HG03521 (cell line): ENCODE measurements at regions not wholly inside any gene's neighbourhood (a gene's known extent, or its start where the extent isn't known, plus 50 kb on each side); places are given as distances from the start of the nearest gene placed in this dataset.

Source experiments
- ATAC-seq: cut with Tn5 transposase; IDR thresholded peaks from one replicate; pipeline ENCODE4 v1.9.1; 2021; ENCODE audit warnings: mild to moderate bottlenecking, moderate library complexity; ENCODE audit not compliant: unreplicated experiment

DNA sequence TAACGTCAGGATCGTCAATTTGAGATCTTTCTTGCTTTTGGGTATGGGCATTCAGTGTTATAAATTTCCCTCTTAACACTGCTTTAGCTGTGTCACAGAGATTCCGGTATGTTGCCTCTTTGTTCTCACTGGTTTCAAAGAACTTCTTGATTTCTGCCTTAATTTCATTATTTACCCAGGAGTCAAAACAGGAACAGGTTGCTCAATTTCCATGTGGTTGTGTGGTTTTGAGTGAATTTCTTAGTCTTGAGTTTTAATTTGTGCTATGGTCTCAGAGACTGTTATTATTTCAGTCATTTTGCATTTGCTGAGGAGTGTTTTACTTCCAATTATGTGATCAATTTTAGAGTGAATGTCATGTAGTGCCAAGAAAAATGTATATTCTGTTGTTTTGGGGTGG, 153.1 kb downstream of the PCDH17 start:
- ATAC-seq, result no peak

DNA sequence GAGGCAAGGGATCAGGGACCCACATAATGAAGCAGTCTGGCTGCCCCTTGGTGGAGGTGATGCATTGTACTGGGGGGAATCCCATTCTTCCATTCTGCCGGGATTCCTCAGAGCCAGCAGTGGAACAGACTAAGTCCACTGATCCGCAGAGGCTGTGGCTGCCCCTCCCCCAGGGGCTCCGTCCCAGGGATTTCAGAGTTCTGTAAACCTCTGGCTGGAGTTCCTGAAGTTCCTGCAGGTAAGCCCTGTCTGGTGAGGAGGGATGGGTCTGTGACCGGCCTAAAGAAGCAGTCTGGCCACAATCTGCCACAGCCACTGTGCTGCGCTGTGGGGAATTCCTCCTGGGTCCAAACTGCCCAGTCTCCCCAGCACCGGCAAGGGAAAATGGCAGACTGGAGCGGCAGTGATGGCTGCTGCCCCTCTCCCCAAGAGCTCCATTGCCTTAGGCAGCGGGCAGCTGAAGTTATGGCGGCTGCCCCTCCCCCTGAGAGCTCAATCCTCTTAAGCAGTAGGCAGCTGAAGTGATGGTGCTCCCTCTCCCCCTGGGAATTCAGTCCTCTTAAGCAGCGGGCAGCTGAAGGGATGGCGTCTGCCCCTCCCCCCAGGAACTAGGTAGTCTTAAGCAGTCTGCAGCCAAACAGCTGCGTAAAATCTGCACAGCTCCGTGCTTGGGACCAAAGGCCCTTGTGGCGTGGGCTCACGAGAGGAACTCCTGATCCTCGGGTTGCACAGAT, 155.7 kb downstream of the PCDH17 start:
- no peak for ATAC-seq

DNA sequence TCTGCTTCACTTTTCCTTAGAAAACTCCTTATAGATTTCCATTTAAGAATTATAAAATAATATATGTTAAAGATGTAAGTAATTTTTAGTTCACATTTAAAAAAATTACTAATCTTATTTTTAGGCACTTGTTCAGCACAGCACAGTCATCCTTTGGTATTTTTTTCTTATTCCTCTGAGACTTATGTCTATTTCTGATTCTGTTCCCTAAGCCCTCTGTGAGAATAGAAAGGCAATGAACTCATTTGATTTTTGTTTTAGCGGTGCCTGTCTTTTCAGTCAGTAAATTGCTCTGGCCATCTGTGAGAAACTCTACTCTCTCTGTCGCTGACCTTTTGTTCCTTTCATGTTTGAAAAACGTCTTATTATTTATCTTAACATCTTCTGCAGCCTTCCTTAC, 168.1 kb downstream of the PCDH17 start:
- no peak for ATAC-seq

DNA sequence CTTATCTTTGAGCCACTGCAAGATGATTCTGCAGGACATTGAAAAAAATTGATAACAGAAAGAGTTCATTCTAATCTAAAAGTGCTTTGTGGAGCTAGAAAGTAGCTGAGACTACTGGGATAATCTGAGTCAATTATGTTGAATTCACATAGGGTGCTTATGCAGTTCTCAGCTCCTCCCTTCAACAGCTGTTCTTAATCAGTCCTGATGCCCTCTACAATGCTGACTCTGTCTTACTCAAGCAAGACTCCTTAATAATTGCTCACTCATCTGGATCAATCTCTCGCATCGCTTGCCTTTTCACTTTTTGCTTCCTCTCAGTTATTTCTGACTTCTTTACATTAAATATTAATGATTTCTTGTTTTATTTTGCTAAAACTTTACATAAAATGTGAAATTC, 182.1 kb downstream of the PCDH17 start:
- ATAC-seq, result no peak

DNA sequence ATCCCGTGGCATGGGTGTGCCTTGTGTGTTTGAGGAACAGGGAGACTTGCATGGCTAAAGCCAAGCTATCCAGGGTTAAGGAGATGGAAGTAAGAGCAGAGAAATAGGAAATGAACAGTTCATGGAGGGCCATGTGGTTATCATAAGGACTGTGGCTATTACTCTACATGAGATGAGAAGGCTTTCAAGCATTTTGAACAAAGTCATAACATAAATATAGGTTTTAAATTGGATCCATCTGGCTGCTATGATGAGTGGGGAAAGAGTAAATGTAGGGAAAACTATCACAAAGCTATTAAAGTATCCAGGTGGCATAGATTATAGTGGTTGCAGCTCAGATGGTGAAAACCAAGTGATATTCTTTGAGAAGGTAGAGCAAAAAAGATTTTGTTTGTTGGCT, 184.1 kb downstream of the PCDH17 start:
- no peak for ATAC-seq

DNA sequence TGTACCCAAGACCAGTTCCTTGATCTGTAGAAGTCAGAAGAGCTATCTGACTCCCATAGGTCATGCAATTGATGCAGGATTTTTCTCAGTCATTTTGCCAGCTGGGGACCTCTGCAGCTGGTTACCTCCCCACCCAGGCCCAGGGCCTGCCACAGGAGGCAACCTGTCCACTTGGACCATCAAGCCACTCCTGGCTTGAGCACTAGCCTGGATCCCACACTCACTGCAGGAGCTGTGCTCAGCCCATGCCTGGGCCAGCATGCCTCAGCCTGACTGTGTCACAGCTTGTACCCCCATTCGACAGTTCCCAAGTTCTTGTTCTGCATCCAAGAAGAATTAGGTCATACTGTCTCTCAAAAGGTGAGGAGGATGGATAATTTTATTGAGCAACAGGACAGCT, 189.4 kb downstream of the PCDH17 start:
- no peak for ATAC-seq

DNA sequence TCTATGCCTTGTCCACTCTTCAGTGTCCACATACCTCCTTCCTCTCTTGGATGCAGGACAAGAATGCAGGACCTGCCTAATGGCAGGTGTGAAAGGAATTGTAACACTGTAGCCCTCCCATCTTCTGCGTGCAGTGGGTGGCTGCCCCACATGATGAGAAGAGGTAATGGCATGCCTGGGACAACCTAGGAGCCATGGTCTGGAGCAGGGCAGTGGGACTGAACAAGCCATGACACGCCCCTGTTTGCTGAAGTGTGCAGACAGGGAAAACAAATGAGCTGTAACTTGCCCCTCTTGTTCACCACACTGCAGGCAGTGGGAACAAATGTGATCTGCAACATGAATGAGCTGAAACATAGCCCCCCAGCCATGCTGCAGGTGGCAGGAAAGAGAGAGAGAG, 192.2 kb downstream of the PCDH17 start:
- ATAC-seq, result no peak

DNA sequence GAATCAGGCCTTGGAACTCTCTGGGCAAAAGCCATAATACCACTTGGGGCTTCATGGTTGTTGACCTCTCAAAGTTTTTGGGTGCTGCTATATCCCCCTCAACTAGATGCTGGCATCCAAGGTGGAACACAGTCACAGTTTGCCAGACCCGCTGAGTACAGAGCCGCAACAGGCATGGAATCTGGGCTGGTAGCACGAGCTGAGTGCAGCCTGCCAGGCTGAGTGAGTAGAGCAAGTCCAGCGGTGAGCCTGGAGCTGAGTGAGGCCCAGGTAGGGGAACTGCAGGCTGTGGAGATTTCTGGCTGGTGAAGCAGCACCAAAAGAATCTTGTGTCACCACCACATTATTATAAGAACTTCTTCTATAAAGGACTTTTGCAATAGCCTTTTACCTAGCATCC, 192.6 kb downstream of the PCDH17 start:
- no peak for ATAC-seq

DNA sequence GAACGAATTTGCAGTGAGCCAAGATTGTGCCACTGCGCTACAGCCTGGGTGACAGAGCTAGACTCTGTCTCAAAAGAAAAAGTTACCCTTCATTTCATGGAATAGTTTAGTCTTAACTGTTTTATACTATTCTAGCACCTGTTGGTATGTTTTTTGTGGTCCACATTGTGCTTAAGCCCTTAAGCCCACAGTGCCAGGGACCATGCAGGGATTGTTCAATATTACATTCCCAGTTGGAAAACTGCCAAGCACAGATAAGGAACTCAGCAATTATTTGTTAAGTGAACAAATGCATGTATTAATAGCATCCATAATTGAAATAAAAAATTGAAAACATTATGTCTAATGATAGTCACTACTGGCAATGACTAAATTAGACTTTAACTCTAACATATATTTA, 193.5 kb downstream of the PCDH17 start:
- no peak for ATAC-seq

DNA sequence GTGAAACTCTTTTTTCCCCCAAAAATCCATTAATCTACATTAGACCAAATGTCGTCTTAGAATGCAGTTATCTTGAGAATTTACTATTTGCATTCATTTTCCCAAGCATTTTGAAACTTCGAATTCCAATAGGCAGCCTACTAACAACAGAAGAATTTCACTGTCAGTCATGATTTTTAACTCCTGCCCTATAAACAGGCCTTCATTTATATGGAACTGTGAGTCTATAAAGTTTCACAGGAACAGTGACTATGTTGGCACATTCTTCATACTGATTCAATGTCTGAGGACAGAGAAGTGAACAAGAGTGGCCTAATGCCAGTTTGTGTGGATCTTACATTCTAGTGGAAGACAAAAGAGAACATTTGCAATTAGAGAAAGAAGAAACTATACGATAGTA, 198.0 kb downstream of the PCDH17 start:
- no peak for ATAC-seq

DNA sequence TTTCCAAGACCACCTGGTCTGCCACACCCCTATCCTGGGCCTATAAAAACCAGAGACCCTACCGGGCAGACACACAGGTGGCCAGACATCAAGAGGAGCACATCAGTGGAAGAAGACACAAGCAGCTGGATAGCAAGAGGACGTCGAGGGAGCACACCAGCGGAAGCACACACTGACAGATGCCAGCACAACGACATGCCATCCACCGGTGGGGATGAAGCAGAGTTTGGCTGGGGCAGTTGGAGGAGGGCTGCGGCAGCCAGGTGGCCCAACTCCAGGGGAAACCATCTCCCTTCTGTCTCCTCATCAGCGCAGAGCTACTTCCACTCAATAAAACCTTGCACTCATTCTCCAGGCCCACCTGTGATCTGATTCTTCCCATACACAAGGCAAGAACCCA, 200.6 kb downstream of the PCDH17 start:
- no peak for ATAC-seq

DNA sequence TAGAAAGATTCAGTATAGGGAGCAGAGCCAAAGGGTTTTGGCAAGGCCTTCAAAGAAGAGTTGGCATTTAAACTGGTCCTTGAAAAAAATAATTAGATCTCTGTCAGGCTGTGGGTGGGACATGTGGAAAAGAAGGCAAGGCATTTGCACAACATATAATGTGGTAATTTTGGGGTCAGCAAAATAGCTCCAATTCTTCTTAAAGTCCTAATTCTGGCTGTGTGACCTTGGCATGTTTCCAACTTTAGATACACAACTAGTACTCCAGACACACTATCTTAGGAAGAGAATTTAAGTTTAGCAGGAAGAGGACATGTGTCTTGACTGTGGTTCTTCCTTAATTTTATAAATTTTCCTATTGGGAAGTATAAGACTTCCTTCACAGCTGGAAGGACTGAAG, 206.3 kb downstream of the PCDH17 start:
- ATAC-seq, result no peak

DNA sequence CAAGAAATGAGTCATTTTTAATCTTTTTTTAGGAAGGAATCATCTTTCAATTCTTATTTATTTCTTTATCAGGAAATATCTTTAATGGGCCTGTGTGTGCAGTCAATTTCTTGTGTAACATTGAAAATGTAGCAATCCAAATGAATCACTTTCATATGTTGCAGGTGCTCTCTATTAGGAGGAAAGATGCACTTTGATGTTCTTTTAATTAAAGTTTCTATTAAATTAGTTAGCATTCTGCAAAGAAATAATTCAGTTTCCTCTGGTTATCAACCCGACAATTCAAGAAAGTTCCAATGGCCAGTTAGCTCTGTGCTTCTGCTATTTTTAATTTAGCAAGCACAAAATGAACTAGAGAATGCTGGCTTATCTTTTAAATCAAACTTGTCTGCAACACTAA, 212.0 kb downstream of the PCDH17 start:
- ATAC-seq, result no peak

DNA sequence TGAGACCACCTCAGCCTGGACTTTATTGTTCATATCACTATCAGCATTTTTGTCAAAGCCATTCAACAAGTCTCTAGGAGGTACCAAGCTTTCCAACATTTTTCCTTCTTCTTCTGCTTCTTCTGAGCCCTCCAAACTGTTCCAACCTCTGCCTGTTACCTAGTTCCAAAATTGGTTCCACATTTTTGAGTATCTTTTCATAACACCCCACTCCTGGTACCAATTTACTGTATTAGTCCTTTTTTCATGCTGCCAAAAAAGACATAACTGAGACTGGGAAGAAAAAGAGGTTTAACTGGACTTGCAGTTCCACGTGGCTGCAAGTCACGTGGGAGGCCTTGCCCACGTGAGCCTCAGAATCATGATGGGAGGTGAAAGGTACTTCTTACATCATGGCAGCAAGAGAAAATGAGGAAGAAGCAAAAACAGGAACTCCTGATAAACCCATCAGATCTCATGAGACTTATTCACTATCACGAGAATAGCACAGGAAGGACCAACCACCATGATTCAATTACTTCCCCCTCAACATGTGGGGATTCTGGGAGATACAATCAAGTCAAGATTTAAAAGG, 215.1 kb downstream of the PCDH17 start:
- no peak for ATAC-seq

DNA sequence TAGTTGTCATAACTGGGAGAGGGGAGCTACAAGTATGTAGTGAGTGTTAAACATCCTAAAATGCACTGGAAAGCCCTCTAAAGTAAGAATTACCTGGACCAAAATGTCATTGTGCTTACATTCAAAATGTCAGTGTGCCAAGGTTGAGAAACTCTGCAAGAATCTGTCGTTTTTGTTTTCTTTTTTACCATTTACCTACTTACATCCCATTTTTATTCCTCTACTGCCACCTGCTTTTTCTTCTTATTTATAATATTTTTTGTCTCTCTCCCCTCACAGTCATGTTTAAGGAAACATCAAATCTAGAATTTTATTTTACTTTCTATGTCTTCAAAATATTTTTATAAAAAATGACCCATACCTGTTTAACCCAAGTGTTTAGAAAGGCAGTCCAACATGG, 226.4 kb downstream of the PCDH17 start:
- ATAC-seq, result no peak

DNA sequence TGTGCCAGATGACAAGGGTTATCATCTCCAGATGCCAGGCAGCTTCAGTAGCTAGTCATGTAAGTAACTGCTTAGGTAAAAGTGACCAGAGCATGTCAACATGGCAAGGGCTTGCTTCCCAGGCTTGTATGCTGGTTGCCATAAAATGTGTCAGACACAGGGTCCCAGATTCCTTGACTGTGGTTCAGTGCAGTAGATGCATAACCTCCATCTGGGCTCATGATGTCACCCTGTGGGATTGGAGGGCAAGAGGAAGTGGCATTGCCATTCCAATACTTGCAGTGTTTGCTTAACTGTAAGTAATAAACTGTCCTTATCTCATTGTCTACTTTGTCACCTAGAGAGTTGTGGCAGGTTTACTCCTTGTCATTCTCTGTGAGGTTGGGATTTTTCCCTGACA, 226.8 kb downstream of the PCDH17 start:
- ATAC-seq, result no peak

DNA sequence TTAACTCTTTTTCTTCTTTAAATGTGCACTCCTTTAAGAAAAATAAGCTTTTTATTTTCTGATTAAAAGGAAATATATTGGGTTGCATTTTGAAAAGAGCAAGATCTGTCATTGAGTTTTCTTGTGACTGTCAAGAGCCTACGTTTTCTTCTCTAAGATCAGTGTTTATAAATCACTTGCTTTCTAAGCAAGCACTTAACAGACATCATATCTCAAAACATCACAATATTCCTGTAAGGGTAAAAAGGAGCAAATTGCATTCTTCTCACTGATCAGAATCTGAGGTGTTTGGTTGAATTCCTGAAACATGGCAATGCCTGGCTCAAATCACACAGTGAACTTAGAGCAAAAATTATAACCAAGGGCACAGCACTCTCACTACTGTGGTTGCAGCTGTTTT, 231.3 kb downstream of the PCDH17 start:
- ATAC-seq, result no peak

DNA sequence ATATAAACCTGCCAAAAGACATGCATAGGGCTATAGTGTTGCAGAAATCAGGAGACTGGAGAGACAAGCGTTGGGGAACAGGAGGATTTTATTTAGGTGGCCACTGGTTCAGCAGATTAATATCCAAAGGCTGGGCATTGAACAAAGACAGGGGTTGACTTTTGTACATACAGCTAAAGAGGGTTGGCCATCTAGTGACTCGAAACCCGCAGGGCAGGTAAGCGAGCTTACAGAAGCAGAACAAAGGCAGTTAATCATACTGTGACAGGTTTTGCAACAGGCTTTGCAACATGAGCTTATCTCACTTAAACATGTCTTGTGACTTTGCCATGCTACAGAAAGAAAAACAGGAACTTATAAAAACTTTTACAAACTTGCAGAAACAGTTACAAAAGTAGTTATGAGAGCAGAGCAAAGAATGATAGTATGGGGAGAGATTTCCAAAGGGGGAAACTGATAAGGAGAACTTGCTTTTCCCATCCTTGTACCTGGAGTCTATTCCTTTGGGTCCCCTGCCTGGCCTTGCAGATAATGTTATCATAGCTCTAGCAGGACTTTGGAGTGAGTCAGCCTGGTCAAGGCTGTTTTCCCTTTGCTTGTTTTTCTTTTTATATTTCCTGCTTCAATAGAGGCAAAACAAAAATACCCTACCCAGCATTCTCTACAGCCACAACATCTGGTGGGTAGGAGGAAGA, 234.2 kb downstream of the PCDH17 start:
- no peak for ATAC-seq

DNA sequence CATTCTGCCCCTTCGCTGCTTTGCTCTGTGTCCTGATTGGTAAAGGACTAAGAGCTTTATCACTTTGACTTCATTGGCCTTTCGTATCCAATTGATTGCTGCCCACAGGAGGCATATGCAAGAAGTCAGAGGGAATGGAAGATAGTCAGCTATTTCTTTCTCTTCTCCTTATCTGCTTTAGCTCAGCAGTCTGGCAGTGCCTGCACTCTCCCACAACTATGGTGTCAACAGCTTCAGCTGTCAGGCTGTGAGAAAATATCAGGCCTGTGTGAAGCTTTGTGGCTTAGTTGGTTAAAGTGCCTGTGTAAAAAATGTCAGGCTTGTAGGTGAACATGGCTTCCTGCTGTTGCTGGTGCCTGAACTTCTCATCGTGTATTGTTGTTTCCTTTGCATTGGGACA, 243.0 kb downstream of the PCDH17 start:
- ATAC-seq, result no peak

DNA sequence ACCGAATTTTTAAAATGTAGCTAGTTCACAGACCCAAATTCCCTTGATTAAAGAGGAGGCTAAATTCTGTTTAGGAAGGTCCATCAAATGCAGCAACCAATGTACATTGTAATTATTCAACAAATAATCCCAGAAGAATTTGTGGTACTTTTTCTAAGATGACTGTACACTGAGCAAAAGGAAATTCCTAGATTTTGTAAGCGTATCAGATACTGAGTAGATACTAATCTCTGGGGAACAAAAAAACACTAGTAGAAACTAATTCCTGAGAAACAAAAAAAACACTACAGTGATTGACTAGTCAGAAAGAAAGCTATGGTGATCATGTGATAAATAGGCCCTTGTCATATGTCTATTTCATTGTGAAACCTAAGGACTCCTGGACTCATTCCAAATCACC, 246.1 kb downstream of the PCDH17 start:
- no peak for ATAC-seq

DNA sequence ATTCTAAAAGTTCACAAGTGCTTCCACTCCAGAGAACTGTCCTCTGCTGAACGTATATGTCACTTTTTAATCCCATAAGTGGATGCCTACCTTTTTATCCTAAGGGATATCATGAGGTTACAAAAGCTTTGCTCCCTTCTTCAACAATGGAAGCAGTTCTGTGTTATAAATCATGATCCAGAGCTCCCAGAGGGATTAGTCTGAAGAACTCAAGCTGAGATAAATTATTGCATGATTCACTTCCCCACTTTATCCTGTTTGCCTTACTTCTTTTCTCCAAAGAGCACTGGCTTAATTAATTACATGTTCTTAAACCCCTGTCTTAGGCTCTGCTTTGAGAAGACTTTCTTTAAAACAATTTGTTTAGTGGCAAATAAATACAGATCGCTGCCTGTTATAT, 246.7 kb downstream of the PCDH17 start:
- ATAC-seq, result no peak

DNA sequence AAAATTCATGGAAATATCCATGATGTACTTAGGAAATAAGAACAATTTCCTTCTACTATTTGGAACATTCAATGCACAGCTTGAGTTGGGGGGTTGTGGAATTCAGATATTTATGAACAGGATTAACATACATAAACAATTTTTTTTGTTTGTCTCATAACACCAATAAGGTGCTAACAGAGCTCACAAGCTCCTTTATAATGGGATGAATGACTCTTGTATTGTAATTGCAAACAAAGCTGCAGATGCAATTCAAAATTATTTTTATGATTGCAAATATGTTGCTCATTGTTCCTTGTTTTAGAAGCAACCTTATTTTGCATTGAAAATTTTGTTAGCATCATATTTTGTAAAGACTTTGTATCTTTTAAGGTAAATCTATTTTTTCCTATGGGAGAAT, 265.7 kb downstream of the PCDH17 start:
- no peak for ATAC-seq

DNA sequence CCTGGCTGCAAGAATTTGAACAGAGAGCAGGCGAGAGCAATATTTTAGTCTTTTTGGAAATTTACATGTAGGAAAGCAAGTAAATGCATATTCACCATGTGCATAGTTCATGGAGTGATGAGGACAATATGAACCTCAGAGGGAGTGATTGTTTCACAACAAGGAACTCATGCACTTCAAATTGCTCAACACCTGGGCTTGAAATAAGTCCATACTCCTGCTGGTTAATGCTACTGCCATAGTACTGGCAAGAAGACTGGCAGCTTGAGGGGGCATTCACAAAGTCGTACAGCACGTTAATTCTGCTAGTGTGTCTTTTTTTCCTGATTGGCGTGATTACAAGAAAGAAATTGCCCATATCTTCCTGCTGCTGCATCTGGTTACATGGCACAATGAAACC, 267.6 kb downstream of the PCDH17 start:
- no peak for ATAC-seq
